Left ventricle myocardium superior (tissue), 1 donor: ENCODE measurements at regions not wholly inside any gene's neighbourhood (a gene's known extent, or its start where the extent isn't known, plus 50 kb on each side); places are given as distances from the start of the nearest gene placed in this dataset.

Source experiments
- ATAC-seq: fragments of 200-7000 bp; cut with Tn5 transposase; one replicate; pipeline ENCODE4 v1.9.1; 2020; ENCODE audit warnings: mild to moderate bottlenecking, moderate library complexity
- DNase-seq: peaks from one replicate; pipeline ENCODE4 v3.0.0-alpha.2; 2020
- intact Hi-C: fragments of 100-400 bp; cut with micrococcal nuclease; formaldehyde crosslinking; loops from one replicate; pipeline ENCODE4 v1.11.0; 2022
- donor health status: DM: no; HTN: yes; CAD: no; lungs with severe emphysema.

DNA sequence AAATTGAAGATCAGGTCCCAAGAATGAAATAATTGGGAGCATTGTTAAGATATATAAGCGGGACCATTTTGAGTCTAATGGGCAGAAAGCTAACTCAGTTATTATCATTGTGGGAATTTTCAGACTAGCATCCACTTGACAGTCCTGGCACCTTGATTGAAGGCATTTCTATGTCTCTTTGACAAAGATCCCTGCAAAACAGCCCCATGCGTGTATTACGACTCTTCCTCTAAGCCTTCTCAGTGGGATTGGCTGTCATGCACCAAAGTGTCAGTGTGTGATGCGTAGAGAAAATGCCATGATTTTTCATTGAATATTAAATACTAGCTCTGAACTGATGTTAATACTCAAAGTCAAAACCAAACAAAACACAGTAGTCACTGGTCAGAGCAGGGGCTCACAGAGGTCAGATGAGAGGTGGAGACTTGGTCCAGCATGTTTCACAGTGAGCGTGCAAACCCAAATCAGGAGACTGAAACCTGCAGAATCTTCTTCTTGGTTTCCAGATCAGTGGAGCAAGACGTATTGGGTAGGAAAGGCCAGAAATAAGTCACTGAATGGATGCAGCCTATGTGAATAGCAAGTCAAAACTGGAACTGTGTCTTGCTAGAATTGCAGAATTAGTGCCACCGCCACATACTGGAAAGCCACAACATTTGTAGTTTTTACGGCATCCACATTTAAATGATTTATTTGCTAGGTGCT lies 303.6 kb upstream of the AKR1E2 start:
- ATAC-seq (no peak), DNase-seq (no peak)
- intact Hi-C loops, result no loop called here

DNA sequence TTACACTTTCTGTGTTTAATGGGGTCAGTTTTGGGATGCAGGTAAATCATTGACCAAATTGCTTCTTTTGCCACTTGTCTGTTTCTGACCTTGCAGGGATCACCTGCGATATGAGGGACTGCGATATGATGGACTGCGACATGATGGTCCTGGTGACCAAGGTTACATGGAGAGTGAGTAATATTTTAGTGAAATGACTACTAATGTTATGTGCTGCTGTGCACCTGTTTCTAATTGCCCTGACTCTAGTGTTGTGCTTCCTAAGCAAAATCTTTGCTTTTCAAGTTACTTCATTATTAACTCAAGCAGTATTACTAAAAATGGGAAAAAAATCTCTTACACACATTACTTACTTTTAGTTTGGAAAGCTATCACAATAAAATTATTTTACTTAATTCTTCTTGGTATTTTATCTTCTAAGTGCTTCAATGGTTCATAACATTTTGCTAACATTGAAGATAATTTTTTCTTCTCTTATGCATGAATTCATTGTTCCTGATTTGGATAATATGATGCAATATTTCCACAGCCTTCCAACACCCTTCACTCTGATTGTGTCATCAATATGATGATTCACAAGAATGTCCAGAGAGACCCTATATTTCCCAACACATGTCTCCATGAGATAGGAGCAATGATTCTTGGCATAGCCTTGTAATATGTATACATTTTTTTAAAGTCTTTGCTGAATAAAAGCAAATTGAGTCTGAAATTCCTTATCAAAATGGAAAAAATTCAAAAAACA lies 306.2 kb upstream of the AKR1E2 start:
- intact Hi-C loops, result loop anchor here (10.0 kb wide), 1 partner anchor 135 kb away; no protein-coding TSS in a partner anchor
- peak; percentile 74 for ATAC-seq
- no peak for DNase-seq

DNA sequence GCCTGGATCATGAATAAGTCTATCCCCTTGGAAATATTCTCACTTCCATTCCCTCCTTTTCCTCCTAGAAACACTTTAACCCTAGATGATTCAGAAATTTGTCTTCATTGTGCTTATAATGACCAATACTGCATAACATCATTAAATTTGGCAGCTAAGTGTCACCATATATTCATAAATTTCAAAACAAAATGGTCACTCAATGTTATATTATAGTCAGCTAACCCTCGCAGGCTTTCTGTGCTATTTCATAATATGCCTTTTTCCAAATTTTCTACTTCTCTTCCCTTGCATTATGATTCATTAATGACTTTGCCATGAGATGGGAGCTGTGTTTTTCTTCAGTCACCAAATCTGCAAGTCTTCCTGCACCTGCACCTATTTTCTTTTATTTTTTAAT lies 308.3 kb upstream of the AKR1E2 start:
- no peak for ATAC-seq
- intact Hi-C loops, result loop anchor here (10.0 kb wide), 1 partner anchor 137 kb away; no protein-coding TSS in a partner anchor

DNA sequence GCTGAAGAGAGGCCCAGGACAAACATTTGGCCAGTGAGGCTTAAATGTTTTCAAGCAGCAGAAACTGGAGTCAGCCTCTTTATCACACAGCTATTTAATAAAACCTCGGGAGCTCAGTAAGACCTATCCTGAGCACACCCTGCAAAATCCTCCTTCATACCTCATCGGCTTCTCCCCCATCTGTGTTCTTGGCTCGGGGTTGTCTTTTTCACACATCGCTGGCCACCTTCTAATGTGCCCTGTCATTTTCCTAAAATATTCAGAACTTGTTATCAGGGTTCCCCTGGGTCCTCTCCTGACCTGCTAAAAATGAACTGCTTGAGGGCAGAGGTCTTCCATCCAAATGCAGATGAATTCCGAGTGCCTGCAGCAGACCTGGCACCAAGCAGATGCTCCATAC lies 310.3 kb upstream of the AKR1E2 start:
- no peak for DNase-seq
- ATAC-seq, result peak; percentile 34
- intact Hi-C loops, result loop anchor here (10.0 kb wide), 1 partner anchor 139 kb away; no protein-coding TSS in a partner anchor

More for the DNA sequence above, 308.3 kb upstream of the AKR1E2 start:
- DNase-seq, result no peak

DNA sequence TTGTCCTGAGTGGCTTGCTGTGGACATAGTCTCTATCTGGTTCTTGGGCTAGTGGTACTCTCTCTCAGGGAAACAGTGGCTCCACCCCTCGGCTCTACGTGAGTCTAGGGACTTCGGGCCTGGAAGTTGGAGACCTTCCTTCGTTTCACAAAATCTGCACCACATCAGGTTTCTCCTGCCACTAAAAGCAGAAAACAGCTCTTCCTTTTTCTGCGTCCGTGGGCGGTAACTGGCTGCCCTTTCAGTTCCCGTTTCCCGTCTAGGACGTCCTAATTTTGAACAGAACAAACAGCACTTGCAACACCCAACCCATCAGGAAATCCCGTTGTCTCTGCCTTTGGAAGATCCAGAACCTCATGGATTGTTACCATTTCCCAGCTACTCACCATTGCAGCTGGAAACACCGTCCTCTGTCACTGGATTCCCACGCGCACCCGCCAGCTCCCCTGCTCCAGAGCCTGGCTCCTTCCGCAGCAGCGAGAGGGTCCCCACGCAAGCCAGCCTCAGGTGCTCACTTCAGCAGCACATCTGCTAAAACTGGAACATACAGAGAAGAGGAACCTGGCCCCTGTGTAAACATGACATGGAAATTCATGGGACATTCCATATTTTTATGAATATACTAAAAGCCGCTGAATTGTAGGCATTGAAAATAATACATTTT lies 311.4 kb upstream of the AKR1E2 start:
- intact Hi-C loops, result loop anchor here (10.0 kb wide), 1 partner anchor 140 kb away; no protein-coding TSS in a partner anchor
- DNase-seq (peak; percentile 76), ATAC-seq (peak; percentile 77)

DNA sequence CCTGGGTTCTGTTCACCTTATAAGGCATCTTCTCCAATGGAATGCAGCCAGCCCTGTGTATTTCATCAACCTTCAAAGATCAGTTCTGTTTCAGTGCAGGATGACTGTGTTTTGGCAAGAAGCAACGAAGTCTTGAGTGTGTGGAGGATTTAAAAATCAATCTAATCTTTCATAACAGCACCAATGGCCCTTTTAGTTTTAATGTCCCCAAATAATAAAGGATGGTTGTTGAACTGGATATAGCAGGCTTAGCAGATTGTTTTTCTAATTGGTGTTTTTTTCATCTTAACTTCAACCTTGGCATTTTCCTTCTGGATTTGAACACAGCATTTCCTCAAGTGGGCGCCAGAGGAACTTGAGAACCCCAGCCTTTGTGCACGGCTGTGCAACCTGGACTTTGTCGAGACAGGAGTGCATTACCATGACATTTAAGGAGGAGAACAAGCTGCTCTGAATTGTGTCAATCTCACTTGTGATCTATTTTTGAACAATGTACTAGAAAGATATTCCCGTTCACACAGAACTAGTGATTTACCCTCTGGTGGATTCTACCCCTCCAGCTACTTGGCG lies 313.3 kb upstream of the AKR1E2 start:
- intact Hi-C loops, result loop anchor here (2.0 to 10.0 kb wide), 2 partner anchors 142 to 254 kb away; no protein-coding TSS in a partner anchor
- ATAC-seq (peak; percentile 81), DNase-seq (peak; percentile 66)

DNA sequence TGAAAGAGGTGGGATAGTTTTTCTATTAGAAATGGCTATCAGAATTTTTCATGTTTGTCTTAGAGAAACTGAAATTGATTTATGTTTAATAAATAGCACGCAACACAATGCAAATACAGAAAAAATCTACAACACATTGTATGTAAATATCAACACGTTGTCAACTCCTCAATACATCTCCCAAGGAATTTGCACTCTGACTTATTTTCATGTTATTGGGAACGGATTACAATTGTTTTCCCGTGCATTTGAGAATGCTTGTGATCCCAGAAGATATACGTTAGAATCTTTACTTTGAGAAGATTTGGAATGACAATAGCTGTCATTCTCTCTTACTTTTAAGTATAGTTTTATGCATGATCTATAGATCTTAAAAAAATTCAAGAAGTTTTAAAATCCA lies 313.8 kb upstream of the AKR1E2 start:
- intact Hi-C loops, result loop anchor here (2.0 to 10.0 kb wide), 2 partner anchors 143 to 255 kb away; no protein-coding TSS in a partner anchor
- DNase-seq (no peak), ATAC-seq (no peak)

DNA sequence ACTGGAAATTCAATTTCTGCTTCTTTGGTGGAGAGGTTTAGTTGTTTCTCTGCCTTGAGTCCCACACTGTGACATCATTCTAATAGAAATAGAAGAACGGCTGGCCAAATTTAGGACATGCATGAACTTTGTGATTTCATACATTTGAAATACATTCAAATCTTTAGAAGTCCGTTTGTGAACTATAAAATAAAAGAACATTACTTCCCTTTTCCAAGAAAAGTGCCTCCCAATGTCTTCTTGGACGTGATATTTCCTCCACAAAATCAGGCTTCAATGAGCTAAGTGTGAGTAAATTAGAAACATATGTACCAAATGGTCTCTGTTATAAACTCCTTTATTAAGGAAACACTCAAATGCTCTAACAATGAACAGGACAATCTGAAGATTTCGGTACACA lies 314.5 kb upstream of the AKR1E2 start:
- intact Hi-C loops, result loop anchor here (10.0 kb wide), 1 partner anchor 143 kb away; no protein-coding TSS in a partner anchor
- no peak for ATAC-seq
- no peak for DNase-seq

DNA sequence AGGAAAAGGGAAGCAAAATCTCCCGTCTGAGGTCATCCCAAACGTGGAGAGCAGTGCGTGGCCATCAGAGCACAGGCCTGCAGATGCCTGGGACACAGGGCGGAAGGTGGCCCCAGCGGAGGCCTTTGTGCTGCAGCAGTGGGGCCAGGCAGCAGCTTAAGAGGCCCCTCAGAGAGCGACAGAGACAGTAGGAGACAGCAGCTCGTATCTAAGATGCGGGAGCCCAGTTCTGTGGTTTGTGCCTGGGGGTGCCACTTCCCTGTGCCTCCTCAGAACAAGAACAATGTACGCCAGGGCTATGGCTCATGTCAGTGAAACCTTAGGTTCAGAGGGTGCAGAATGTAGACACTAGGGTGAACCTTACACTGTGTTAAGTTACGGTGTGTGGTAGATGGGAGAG lies 316.6 kb upstream of the AKR1E2 start:
- no peak for DNase-seq
- intact Hi-C loops, result no loop called here
- no peak for ATAC-seq

DNA sequence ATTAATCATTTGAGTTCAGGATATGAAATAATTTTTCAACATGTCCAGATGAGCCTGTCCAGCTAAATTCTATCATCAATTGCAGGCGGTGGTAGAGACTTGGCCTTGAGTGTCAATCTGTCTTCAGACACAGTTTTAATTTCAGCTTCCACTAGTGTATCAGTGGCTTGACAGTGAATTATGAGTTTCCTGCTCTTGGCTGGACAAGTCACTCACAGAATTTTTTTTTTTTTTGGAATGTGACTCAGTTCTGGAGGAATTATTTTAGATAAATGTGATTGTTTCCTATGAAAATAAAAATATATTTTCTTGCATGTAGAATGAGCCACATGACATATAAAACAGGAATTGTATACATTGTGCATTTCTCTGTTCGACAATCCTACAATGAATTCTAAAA lies 319.9 kb upstream of the AKR1E2 start:
- no peak for ATAC-seq
- no peak for DNase-seq
- intact Hi-C loops, result no loop called here

DNA sequence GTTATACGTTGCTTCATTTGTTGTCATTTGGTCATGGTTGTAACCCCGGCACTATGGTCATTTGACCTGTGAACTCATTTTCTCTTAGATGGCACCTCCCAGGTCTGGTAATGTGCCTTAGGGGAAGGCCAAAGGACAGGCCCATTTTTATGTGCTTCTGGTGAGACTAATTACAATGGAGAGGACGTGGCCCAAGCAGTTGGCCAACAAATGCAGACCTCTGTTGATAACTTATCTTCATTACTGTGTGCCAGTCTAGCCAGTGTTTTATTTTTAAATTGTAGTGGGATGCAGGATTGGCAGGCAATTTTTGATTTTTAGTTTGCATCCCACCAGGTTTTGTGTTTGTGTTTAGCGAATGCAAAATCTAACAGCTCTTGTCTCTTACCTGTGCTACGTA lies 321.5 kb upstream of the AKR1E2 start:
- ATAC-seq (peak; percentile 53), DNase-seq (no peak)
- intact Hi-C loops, result no loop called here

DNA sequence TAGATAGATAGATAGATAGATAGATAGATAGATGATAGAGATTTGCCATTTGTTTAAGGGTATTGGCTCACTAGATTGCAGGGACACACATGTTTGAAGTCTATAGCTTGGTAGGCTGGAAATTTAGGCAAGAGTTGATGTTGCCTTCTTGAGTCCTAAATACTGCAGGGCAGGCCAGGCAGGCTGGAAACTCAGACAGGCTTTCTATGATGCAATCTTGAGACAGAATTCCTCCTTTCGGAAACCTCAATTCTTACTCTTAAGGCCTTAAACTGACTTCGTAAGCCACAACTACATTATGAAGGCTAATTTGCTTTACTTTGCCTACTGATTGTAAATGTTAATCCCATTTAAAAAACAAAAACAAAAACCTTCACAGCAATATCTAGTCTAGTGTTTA lies 322.9 kb upstream of the AKR1E2 start:
- intact Hi-C loops, result no loop called here
- no peak for ATAC-seq
- DNase-seq, result no peak

DNA sequence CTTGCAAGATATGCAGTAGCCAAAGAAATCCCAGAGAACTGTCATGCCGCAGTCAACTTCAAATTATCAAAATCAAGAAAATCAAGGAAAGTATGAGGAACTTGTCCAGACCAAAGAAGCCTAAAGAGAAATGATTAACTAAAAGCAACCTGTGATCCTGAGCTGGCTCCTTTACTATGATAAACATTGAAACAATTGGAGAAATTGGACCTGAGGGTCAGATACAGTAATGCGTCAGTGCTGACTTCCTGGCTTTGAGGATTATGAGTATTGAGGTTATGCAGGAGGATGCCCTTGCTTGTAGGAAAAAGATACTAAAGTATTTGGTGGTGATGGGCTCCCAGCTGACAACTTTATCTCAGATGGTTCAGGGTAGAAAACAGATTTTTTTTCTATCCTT lies 324.7 kb upstream of the AKR1E2 start:
- ATAC-seq (no peak), DNase-seq (no peak)
- intact Hi-C loops, result no loop called here

DNA sequence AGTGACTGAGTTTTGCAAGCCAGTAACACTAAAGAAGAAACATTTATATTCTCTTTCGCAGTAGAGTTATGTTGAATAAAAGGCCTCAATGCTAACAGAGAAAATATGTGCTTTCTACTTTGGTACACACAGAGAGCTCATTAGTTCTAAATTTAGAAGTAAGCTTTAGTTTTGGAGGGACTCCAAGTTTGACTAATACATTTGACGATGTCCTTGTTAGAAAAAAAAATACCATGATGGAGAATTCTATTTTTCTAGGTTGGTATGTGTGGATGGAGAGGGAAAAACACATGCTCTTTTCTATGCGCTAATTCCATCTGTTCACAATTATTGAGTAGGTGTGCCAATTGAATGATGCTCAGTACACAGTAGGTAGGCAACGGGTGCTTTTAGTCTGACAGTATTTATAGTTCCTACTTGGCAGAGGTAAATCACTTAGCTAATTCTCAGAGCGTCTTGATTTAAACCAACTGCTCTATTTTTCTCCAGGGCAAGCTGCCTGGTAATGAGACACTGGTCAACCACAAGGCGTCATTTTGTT lies 327.2 kb upstream of the AKR1E2 start:
- intact Hi-C loops, result no loop called here
- DNase-seq, result no peak
- peak; percentile 95 for ATAC-seq

DNA sequence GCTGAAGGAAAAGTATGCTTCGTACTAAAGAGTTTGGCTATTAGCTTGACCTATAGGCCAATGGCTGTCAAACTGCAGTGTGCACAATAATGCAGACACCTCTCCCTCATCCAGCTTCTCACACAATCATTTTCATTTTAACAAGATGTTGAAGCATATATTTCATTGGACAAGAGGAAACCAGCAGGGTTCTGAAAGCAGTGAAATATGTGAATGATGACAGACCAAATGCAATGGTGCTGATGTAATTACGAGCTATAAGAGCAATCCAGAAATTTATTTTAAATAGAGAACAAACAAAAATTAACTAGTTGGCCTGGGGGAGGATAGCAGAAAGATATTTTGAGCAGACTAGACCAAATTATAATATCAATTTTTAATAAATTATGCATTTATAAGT lies 331.5 kb upstream of the AKR1E2 start:
- no peak for ATAC-seq
- intact Hi-C loops, result no loop called here
- no peak for DNase-seq

DNA sequence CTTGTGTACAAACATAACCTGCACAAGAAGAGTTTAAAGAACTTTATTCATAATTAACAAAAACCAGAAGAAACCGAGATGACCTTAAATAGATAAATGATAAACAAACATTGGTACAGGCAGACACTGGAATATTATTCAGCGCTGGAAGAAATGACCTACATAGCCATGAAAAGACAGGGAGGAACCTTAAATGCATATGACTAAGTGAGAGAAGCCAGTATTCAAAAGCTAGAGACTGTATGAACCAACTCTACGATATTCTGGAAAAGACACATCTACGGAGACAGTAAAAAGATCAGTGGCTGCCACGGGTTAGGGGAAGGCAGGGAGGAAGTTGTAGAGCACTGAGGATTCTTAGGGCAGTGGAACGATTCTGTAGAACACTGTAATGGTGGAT lies 333.8 kb upstream of the AKR1E2 start:
- DNase-seq (no peak), ATAC-seq (no peak)
- intact Hi-C loops, result no loop called here

DNA sequence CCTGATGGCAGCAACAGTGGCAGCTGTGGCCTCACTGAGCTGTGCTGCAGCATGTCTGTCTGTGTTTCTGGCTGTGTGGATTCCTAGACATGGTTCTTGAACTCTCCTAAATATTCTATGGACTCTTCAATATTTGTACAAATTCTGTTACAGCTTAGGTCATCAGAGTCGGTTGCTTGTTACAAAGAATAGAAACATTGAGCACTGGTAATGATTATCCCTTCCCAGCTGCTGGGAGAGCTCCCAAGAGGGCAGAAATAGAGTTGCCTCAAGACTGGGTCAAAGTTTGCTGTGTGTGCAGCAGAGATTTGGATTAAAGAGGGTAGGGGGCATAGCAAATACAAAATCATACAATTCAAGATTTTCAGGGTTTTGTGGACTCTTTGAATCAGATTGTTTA lies 337.1 kb upstream of the AKR1E2 start:
- intact Hi-C loops, result no loop called here
- DNase-seq (no peak), ATAC-seq (no peak)

DNA sequence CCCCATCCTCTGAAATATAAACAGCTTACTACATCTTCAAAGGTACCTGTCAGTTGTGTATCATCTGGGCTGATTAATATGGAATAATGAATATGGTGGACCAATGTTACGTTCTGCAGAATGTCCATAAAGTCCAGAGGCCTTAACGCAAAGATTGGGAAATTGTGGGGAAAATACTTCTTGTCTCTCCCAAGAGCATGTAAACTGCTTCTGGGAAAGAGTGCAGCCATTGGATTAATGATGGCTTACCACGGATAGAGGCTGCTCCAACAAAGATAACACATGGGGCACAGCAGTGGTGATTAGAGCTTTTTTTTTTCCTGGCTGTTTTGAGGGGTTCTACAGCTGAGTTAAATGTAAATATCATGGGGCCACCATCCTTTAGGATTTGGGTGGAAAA lies 340.4 kb upstream of the AKR1E2 start:
- DNase-seq (no peak), ATAC-seq (no peak)
- intact Hi-C loops, result no loop called here

DNA sequence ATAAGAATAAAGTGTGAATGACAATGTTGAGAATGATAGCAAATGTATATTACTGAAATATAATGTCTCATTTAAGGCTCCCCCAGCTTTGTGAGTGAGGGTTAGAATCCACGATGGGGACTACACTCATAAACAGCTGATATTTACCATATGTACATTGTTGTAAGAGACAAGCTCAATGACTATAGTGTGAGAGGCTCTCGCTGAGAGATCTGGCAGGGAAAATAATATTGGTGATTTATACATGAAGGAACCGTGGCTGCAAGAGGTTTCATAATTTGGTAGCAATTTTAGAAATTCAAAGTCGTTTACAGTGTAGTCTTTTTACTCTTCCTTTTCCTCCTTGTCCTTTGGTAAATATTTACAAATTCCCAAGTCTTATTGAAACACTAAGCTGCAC lies 342.2 kb upstream of the AKR1E2 start:
- ATAC-seq, result no peak
- intact Hi-C loops, result no loop called here
- no peak for DNase-seq
